Gastrocnemius medialis (tissue), 4 donors: ENCODE measurements at regions not wholly inside any gene's neighbourhood (a gene's known extent, or its start where the extent isn't known, plus 50 kb on each side); places are given as distances from the start of the nearest gene placed in this dataset.

ENCODE experiments used
- POLR2A ChIP-seq, 2 donors: fragments of 450-650 bp; IDR thresholded peaks; one replicate each; pipeline ENCODE4 v1.6.1; 2017; ENCODE audit warnings: antibody characterized with exemption in 2 of 2, mild to moderate bottlenecking in 2 of 2, moderate library complexity in 2 of 2
- TF ChIP-seq, protein P1 (sequence below), 5 experiments: fragments of 450-650 bp in 3 of 5; fragments of 200-600 bp in 2 of 5; sonication (generic) in 2 of 5; IDR thresholded peaks in 4 of 5; conservative IDR thresholded peaks in 1 of 5; 1 replicate in 4 of 5; 2 replicates in 1 of 5; pipeline ENCODE4 v1.5.1; 2016 to 2019; ENCODE audit warnings: antibody characterized with exemption in 5 of 5, mild to moderate bottlenecking in 3 of 5, moderate library complexity in 3 of 5

GRCh38 chr17:63365366-63366240 is 80.5 kb downstream of the CYB561 start:
- TF ChIP-seq, protein P1, sequence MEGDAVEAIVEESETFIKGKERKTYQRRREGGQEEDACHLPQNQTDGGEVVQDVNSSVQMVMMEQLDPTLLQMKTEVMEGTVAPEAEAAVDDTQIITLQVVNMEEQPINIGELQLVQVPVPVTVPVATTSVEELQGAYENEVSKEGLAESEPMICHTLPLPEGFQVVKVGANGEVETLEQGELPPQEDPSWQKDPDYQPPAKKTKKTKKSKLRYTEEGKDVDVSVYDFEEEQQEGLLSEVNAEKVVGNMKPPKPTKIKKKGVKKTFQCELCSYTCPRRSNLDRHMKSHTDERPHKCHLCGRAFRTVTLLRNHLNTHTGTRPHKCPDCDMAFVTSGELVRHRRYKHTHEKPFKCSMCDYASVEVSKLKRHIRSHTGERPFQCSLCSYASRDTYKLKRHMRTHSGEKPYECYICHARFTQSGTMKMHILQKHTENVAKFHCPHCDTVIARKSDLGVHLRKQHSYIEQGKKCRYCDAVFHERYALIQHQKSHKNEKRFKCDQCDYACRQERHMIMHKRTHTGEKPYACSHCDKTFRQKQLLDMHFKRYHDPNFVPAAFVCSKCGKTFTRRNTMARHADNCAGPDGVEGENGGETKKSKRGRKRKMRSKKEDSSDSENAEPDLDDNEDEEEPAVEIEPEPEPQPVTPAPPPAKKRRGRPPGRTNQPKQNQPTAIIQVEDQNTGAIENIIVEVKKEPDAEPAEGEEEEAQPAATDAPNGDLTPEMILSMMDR (IDR thresholded peaks at IDR 0.05 in 4 of 5, conservative IDR thresholded peaks at IDR 0.05 in 1 of 5), result no peak
- no peak for TF ChIP-seq POLR2A (IDR thresholded peaks at IDR 0.05)
